Fibroblast of skin of left quadriceps (primary cell): ENCODE measurements at regions not wholly inside any gene's neighbourhood (a gene's known extent, or its start where the extent isn't known, plus 50 kb on each side); places are given as distances from the start of the nearest gene placed in this dataset.

Experiments used
- DNase-seq, 2 experiments: peaks; one replicate each; pipeline ENCODE4 v3.0.0-alpha.2; 2013; ENCODE audit warnings: low read depth in 2 of 2

- no peak for DNase-seq
Observed at GRCh38 chr12:69096669-69097335, 142.6 kb upstream of the CPSF6 start.

DNA sequence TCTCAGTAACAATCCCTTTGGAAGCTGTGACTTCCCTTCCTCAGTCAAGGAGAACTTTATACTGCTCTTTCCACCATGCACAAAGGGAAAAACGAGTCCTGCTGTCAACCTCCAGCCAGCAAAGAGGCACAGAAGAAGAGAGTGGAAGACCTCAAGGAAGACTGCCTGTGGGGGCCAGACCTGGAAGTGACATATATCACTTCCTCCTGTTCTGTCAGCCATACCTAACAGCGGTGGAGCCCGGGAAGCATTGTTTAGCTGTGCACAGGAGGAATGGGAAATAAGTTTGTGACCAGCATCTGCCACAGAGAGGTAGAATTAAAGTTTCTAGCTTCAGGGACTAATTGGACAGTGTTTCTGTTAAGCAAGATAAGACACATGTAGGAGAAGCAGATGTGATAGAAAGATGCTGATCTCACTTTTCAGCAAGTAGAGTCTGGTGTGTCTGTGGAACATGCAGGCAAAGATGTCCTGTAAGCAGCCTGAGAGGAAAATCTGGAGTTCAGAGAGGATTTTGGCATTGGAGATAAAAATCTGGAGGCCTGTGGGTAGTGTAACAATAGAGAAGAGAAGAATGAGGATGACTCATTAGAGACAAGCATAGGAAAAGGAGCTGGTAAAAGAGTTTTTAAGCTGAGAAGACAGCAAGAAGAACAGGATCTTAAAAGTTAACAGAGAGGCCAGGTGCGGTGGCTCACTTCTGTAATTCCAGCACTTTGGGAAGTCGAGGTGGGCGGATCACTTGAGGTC, 141.6 kb upstream of the CPSF6 start:
- peak in 1 of 2 experiments; percentile 17 for DNase-seq

GRCh38 chr12:69099201-69099837, 140.1 kb upstream of the CPSF6 start:
- no peak for DNase-seq

- DNase-seq: no peak
Observed at GRCh38 chr12:69101505-69101904, 137.9 kb upstream of the CPSF6 start.

DNA sequence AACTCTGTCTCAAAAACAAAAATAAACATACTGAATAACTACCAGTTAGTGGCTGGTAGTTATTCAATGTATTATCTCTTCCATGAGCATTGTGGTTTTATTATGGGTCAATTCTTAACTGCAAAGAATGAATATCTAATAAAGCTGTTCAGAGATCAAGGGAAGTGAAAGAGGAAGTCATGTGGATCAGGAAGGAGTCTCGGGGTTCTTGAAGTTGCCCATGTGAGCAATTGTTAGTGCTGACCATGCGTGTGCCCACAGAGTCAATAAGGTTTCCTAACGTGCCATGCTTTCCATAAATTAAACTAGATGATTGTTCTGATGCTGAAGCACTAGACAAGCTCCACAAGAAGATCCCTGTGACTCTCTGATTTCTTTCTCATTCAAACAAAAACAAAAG, 136.5 kb upstream of the CPSF6 start:
- DNase-seq: no peak

GRCh38 chr12:69105101-69105962, 134.0 kb upstream of the CPSF6 start:
- DNase-seq: no peak

GRCh38 chr12:69106482-69107118, 132.8 kb upstream of the CPSF6 start:
- no peak for DNase-seq

DNA sequence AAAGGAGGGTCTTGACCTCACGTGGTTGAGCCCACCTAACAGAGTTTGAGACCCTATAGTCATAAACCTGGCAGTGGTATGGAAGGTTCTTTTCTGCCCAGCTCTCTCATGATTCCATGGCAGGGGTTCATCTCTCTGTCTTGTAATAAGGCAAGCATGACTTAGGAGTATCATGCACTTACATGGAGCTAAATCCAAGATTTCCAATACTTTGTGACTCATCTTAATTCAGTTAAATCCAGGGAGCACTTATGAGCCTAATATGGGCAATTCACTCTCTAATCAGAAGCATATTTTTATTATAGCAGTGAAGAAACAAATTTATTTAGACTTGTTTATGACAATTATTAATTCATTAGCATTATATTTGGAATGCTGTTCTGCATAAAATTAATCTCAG, 131.8 kb upstream of the CPSF6 start:
- DNase-seq: no peak

DNA sequence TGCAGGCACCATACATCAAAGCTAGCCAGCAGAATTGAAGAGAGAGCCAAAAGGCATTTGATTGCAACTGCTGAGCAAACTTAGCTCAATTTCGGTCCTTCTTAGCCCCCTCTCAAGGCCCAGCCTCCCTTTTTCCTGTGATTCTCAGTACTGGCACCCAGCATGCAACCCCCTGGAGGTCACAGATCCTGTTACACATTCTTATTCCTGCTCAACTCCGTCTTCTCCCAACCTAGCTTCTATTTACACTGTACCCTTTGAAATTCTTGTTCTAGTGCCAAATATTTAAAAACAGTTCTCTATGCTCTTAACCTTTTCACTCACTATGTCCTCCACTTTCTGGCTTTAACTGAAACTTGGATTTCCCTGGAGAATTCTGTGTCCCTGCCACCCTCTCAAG, 131.3 kb upstream of the CPSF6 start:
- no peak for DNase-seq

GRCh38 chr12:69112616-69113015, 126.8 kb upstream of the CPSF6 start:
- DNase-seq: no peak

- DNase-seq: no peak
Observed at GRCh38 chr12:69115099-69115498, 124.3 kb upstream of the CPSF6 start.

GRCh38 chr12:69115951-69116350, 123.4 kb upstream of the CPSF6 start:
- no peak for DNase-seq

GRCh38 chr12:69117566-69118266, 121.7 kb upstream of the CPSF6 start:
- DNase-seq: no peak

- DNase-seq: no peak
Observed at GRCh38 chr12:69118516-69118915, 120.9 kb upstream of the CPSF6 start.

GRCh38 chr12:69119770-69120169, 119.6 kb upstream of the CPSF6 start:
- no peak for DNase-seq

DNA sequence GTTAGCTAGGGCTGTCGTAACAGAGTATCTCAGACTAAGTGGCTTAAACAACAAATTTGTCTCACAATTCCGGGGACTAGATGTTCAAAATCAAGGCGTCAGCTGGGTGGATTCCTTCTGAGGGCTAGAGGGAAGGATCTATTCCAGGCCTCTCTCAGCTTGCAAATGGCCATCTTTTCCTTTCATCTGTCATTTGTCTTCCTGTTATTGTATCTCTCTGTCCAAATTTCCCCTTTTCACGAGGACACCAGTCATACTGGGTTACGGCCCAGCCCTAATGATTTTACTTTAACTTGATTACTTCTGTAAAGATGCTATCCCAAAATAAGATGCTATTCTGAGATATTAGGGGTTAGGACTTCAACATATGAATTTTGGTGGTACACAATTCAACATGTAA, 119.0 kb upstream of the CPSF6 start:
- no peak for DNase-seq

DNA sequence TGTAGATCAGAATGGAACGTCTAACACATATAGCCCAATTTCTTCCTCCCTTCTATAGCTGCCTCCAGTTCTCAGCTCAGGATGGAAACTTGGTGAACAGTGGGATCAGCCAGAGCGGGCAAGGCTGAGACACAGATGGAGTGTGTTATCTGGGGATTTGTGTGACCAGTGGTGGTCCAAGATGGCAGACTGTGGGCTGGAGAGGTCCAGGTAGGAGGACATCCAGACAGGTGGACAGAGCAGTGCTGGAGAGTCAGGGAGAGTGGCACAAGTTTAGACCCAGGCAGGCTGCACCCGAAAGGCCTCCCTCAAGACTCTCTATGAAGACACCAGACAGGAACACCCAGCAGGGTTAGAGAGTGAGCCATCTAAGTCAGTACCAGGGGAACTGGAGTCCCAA, 116.1 kb upstream of the CPSF6 start:
- DNase-seq: no peak

GRCh38 chr12:69123919-69124638, 115.3 kb upstream of the CPSF6 start:
- DNase-seq: no peak

DNA sequence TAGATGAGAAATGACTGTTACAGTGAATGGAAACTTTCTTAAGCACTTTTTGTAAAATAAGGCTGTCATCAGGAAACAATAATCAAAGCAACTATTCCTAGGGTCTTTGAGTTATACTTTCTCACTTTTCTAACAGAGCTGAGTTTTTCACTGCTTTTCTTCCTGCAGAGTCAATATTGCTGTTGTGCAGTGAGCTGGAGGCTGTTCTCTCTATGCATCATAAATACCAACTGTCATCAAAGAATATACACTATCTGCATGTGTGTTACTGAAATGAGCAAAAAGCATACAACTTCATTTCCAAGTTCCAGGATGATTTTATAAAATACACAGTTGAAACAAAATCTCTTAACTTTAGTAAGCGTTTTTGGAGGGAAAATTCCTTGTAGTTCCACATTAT, 110.4 kb upstream of the CPSF6 start:
- no peak for DNase-seq

GRCh38 chr12:69129564-69129963, 109.8 kb upstream of the CPSF6 start:
- DNase-seq: no peak
